AG04450 (cell line): ENCODE measurements at regions not wholly inside any gene's neighbourhood (a gene's known extent, or its start where the extent isn't known, plus 50 kb on each side); places are given as distances from the start of the nearest gene placed in this dataset.

Experiments used
- CTCF ChIA-PET: fragments of 300-600, 350-600 bp; formaldehyde crosslinking; extraction: SDS; loops from one replicate; lab custom pipeline; 2022; ENCODE audit warnings: antibody characterized with exemption, inconsistent platforms; lab: Charles Lee
- POLR2A ChIA-PET: fragments of 350-600 bp; formaldehyde crosslinking; extraction: SDS; loops from one replicate; lab custom pipeline; 2021; ENCODE audit warnings: antibody characterized with exemption, inconsistent platforms; lab: Yijun Ruan, JAX
- DNase-seq: peaks from one replicate; pipeline ENCODE4 v3.0.0-alpha.2; 2011; ENCODE audit warnings: low read depth, low spot score
- H3K27ac ChIP-seq: one replicate; pipeline ENCODE4 v1.5.1; 2012; ENCODE audit warnings: low read depth, low read length, control low read depth
- H3K27me3 ChIP-seq: one replicate; pipeline ENCODE4 v1.6.0; 2012; ENCODE audit warnings: low read length; ENCODE audit not compliant: control insufficient read depth, insufficient read depth
- H3K4me3 ChIP-seq: 2 replicates; pipeline ENCODE4 v1.5.1; 2011; ENCODE audit warnings: mild to moderate bottlenecking, low read depth, low read length, control low read depth
- H3K9me3 ChIP-seq: 2 replicates; pipeline ENCODE4 v1.5.1; 2012; ENCODE audit warnings: low read length; ENCODE audit not compliant: control insufficient read depth, insufficient read depth
- CTCF ChIP-seq: IDR thresholded peaks from 2 replicates; pipeline ENCODE4 v1.5.1; 2011; ENCODE audit warnings: low read depth, low read length, control low read depth, inconsistent platforms

- no peak for DNase-seq
- Histone ChIP-seq H3K27me3 (no peaks in the 10 kb centered on the region), H3K9me3 (no peaks in the 10 kb centered on the region), H3K4me3 (no peak overlapping the region), H3K27ac (no peak overlapping the region)
- CTCF ChIA-PET, result interaction anchor here (1.0 to 2.5 kb wide), 3 partner anchors 12 to 288 kb away, joined by 3 to 10 read pairs (median 4); no protein-coding TSS in a partner anchor
- TF ChIP-seq CTCF, result no peak
- POLR2A ChIA-PET, result no interaction called here
Observed at GRCh38 chr4:81358154-81358553, 113.6 kb downstream of the RASGEF1B start.

GRCh38 chr4:81356621-81357020 is 115.1 kb downstream of the RASGEF1B start:
- H3K4me3 ChIP-seq, result no peak overlapping the region
- POLR2A ChIA-PET, result no interaction called here
- DNase-seq, result no peak
- no peaks in the 10 kb centered on the region for H3K9me3 ChIP-seq
- CTCF ChIA-PET, result interaction anchor here (2.5 kb wide), 1 partner anchor 286 kb away, joined by 10 read pairs; no protein-coding TSS in a partner anchor
- TF ChIP-seq CTCF, result no peak
- no peaks in the 10 kb centered on the region for H3K27me3 ChIP-seq
- H3K27ac ChIP-seq, result no peak overlapping the region

- no peak for TF ChIP-seq CTCF
- no peak overlapping the region for H3K27ac ChIP-seq
- POLR2A ChIA-PET, result no interaction called here
- no peaks in the 10 kb centered on the region for H3K9me3 ChIP-seq
- H3K4me3 ChIP-seq, result no peak overlapping the region
- H3K27me3 ChIP-seq, result no peaks in the 10 kb centered on the region
- CTCF ChIA-PET, result interaction anchor here (0.6 to 5.6 kb wide), 5 partner anchors 12 to 315 kb away, joined by 4 to 146 read pairs (median 5); no protein-coding TSS in a partner anchor
- no peak for DNase-seq
Observed at GRCh38 chr4:81355136-81355535, 116.6 kb downstream of the RASGEF1B start.

- no peaks in the 10 kb centered on the region for H3K27me3 ChIP-seq
Observed at GRCh38 chr4:81353861-81354260, 117.8 kb downstream of the RASGEF1B start.

More at GRCh38 chr4:81353861-81354260, 117.8 kb downstream of the RASGEF1B start:
- H3K27ac ChIP-seq, result no peak overlapping the region
- H3K9me3 ChIP-seq, result no peaks in the 10 kb centered on the region
- no peak for DNase-seq
- no peak overlapping the region for H3K4me3 ChIP-seq
- ChIA-PET CTCF (interaction anchor here (0.8 to 5.6 kb wide), 8 partner anchors 11 to 314 kb away, joined by 3 to 146 read pairs (median 4); no protein-coding TSS in a partner anchor), POLR2A (no interaction called here)
- no peak for TF ChIP-seq CTCF
